NB4 (cell line): ENCODE measurements at regions not wholly inside any gene's neighbourhood (a gene's known extent, or its start where the extent isn't known, plus 50 kb on each side); places are given as distances from the start of the nearest gene placed in this dataset.

ENCODE experiments used
- MYC ChIP-seq: IDR thresholded peaks from 2 replicates; pipeline ENCODE4 v1.6.1; 2011; ENCODE audit warnings: low read depth, low read length
- POLR2A ChIP-seq: IDR thresholded peaks from 2 replicates; pipeline ENCODE4 v1.6.1; 2011; ENCODE audit warnings: mild to moderate bottlenecking; ENCODE audit not compliant: insufficient read length; ENCODE audit errors: extremely low read depth
- TF ChIP-seq, protein P1 (sequence below): IDR thresholded peaks from one replicate; pipeline ENCODE4 v1.5.1; 2012; ENCODE audit warnings: low read depth, low read length

DNA sequence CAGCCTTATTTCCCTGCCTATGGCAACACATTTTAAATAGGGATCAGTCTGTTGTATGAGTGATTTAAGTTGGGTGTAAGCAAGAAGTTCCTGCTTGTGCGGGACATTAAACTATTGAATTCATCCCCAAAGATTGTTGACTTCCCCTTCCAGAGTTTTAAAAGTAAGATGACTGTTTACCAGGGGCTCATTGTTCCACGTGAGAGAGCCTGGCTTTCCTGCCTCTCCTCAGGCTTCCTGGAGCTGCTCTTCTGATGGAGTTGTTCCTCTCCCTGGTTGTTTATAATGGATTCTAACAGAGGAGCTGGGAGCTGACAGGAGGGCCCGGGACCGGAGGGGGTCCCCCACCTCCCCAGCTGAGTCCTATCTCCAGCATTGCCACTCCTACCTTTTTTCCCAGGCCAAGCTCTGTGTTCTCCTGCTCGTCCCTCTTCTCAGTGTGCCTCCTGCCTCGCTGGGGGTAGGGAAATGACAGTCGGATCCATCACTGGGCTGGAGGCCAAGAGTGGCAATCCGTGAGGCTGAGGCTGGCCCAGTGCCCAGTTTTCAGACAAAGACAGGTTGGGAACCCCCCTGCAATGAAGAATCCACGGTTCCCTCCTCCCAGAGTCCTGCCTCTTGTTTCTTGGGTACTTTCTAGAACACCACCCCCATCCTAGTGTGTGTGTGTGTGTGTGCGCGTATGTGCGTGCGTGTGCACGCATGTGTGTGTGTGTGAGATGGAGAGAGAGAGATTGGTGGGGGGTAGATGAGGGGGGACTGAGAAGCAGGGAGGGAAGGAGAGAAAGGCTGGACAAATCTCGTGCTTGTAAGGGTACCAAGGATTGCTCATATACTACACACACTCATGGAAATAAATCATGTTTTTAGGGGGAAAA is 123.7 kb upstream of the NFIB start:
- TF ChIP-seq, protein P1, sequence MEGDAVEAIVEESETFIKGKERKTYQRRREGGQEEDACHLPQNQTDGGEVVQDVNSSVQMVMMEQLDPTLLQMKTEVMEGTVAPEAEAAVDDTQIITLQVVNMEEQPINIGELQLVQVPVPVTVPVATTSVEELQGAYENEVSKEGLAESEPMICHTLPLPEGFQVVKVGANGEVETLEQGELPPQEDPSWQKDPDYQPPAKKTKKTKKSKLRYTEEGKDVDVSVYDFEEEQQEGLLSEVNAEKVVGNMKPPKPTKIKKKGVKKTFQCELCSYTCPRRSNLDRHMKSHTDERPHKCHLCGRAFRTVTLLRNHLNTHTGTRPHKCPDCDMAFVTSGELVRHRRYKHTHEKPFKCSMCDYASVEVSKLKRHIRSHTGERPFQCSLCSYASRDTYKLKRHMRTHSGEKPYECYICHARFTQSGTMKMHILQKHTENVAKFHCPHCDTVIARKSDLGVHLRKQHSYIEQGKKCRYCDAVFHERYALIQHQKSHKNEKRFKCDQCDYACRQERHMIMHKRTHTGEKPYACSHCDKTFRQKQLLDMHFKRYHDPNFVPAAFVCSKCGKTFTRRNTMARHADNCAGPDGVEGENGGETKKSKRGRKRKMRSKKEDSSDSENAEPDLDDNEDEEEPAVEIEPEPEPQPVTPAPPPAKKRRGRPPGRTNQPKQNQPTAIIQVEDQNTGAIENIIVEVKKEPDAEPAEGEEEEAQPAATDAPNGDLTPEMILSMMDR: no peak
- TF ChIP-seq POLR2A: no peak
- no peak for TF ChIP-seq MYC
